ENCODE measurements at regions not wholly inside any gene's neighbourhood (a gene's known extent, or its start where the extent isn't known, plus 50 kb on each side); places are given as distances from the start of the nearest gene placed in this dataset.
A peak's percentile ranks its signal among the peaks of the same experiment; 100 is the strongest.

GRCh38 chr10:123521556-123521955 is 144.6 kb upstream of the GPR26 start:
- no peak for ATAC-seq (ENCODE audit: low FRiP score in 2 of 2)

GRCh38 chr10:123522702-123523312 is 143.3 kb upstream of the GPR26 start:
- no peaks in the 10 kb centered on the region for H3K9me3 ChIP-seq
- H3K4me1 ChIP-seq, result no peaks in the 10 kb centered on the region
- no peaks in the 10 kb centered on the region for H3K36me3 ChIP-seq
- ATAC-seq (ENCODE audit: low FRiP score in 2 of 2), result no peak
- DNase-seq, result no peak
- H3K27me3 ChIP-seq, result no peaks in the 10 kb centered on the region
- WGBS, 2 donors, result 73 to 83% methylated on average over 10 of the region's 10 CpGs
- H3K27ac ChIP-seq, result no peak overlapping the region
- H3K4me3 ChIP-seq, result no peak overlapping the region
- TF ChIP-seq EP300 (IDR thresholded peaks at IDR 0.05) (no peak), POLR2A (IDR thresholded peaks at IDR 0.05) (no peak), POLR2AphosphoS5 (IDR thresholded peaks at IDR 0.05) (no peak)
- TF ChIP-seq, protein P1, sequence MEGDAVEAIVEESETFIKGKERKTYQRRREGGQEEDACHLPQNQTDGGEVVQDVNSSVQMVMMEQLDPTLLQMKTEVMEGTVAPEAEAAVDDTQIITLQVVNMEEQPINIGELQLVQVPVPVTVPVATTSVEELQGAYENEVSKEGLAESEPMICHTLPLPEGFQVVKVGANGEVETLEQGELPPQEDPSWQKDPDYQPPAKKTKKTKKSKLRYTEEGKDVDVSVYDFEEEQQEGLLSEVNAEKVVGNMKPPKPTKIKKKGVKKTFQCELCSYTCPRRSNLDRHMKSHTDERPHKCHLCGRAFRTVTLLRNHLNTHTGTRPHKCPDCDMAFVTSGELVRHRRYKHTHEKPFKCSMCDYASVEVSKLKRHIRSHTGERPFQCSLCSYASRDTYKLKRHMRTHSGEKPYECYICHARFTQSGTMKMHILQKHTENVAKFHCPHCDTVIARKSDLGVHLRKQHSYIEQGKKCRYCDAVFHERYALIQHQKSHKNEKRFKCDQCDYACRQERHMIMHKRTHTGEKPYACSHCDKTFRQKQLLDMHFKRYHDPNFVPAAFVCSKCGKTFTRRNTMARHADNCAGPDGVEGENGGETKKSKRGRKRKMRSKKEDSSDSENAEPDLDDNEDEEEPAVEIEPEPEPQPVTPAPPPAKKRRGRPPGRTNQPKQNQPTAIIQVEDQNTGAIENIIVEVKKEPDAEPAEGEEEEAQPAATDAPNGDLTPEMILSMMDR (IDR thresholded peaks at IDR 0.05), result no peak

More at GRCh38 chr10:123521556-123521955, 144.6 kb upstream of the GPR26 start:
- DNase-seq, result no peak
- WGBS, 2 donors, result 52 to 59% methylated on average over 4 to 6 of the region's 6 CpGs
- no peaks in the 10 kb centered on the region for H3K4me1 ChIP-seq
- no peak overlapping the region for H3K27ac ChIP-seq
- H3K36me3 ChIP-seq, result no peaks in the 10 kb centered on the region
- H3K9me3 ChIP-seq, result no peaks in the 10 kb centered on the region
- no peak overlapping the region for H3K4me3 ChIP-seq
- TF ChIP-seq, protein P1 (IDR thresholded peaks at IDR 0.05), result no peak
- TF ChIP-seq POLR2A (IDR thresholded peaks at IDR 0.05) (no peak), POLR2AphosphoS5 (IDR thresholded peaks at IDR 0.05) (no peak), EP300 (IDR thresholded peaks at IDR 0.05) (no peak)
- no peaks in the 10 kb centered on the region for H3K27me3 ChIP-seq

DNA sequence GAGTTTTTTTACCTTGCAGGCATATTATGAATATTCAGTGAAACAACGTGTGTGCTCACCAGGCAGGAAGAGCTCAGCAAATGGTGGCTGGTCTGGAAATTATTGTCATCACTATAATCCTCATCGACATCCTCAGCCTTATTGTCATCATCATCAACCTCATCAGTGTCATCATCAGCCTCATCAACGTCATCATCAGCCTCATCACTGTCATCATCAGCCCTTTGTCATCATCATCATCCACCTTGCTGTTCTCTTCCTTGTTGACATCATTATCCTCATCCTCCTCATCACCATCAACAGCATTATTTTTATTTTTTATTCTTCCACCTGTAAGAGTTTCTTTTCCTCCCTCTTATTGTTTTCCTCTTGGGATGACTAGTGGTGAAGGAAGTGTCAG is 142.3 kb upstream of the GPR26 start:
- WGBS, 2 donors, result 81 to 83% methylated on average over 3 of the region's 3 CpGs
- TF ChIP-seq EP300 (IDR thresholded peaks at IDR 0.05) (no peak), POLR2AphosphoS5 (IDR thresholded peaks at IDR 0.05) (no peak), POLR2A (IDR thresholded peaks at IDR 0.05) (no peak)
- TF ChIP-seq, protein P1 (IDR thresholded peaks at IDR 0.05), result no peak
- Histone ChIP-seq H3K27ac (no peak overlapping the region), H3K27me3 (no peaks in the 10 kb centered on the region), H3K36me3 (no peaks in the 10 kb centered on the region), H3K4me3 (no peak overlapping the region), H3K9me3 (no peaks in the 10 kb centered on the region), H3K4me1 (no peaks in the 10 kb centered on the region)
- DNase-seq (no peak), ATAC-seq (ENCODE audit: low FRiP score in 2 of 2) (no peak)

DNA sequence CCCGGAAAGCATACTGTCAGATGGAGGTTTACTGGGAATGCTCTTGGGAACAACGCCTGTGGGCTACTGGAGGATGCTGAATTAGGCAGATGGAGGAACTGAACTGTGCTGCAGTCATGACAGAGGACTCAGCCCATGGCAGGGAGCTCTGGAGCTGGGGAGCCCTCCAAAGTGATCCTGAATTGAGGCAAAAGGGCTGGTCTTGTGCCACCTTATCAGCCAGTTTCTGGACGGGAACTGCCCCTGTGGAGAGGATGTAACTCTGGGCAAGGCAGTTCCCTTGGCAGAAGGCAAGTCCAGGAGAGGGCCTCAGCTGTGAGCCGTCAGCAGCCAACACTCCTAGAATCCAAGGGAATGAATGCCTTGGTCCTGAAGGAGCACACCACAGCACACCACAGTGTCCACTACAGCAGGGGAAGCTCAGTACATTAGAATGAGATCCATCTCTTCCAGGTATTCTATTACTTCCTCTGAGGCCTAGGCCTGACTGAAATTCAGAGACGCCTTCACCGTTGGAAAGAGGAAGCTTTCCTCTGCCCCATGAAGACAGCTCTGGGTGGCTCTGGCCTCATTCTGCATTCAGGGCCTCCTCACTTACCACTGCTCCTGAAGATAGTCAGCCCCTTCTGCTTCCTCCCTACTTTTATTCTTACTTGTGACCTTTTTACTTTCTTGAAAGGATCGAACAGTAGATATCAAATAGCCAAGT is 139.6 kb upstream of the GPR26 start:
- TF ChIP-seq POLR2A (IDR thresholded peaks at IDR 0.05), result no peak
- TF ChIP-seq, protein P1 (IDR thresholded peaks at IDR 0.05), result no peak
- no peak for TF ChIP-seq POLR2AphosphoS5 (IDR thresholded peaks at IDR 0.05)
- TF ChIP-seq EP300 (IDR thresholded peaks at IDR 0.05), result no peak
- ATAC-seq (ENCODE audit: low FRiP score in 2 of 2) (peak in 1 of 2 donors; percentile 39), DNase-seq (no peak)
- H3K36me3 ChIP-seq, result no peaks in the 10 kb centered on the region
- no peaks in the 10 kb centered on the region for H3K4me1 ChIP-seq
- WGBS, 2 donors, result 71 to 73% methylated on average over 7 of the region's 7 CpGs
- no peak overlapping the region for H3K27ac ChIP-seq
- no peaks in the 10 kb centered on the region for H3K9me3 ChIP-seq
- H3K27me3 ChIP-seq, result no peaks in the 10 kb centered on the region
- no peak overlapping the region for H3K4me3 ChIP-seq

- H3K36me3 ChIP-seq, result no peaks in the 10 kb centered on the region
- DNase-seq (no peak), ATAC-seq (ENCODE audit: low FRiP score in 2 of 2) (no peak)
- TF ChIP-seq POLR2AphosphoS5 (IDR thresholded peaks at IDR 0.05), result no peak
- TF ChIP-seq, protein P1 (IDR thresholded peaks at IDR 0.05), result no peak
- TF ChIP-seq POLR2A (IDR thresholded peaks at IDR 0.05), result no peak
- no peak overlapping the region for H3K4me3 ChIP-seq
- H3K27me3 ChIP-seq, result no peaks in the 10 kb centered on the region
- no peaks in the 10 kb centered on the region for H3K4me1 ChIP-seq
- no peak overlapping the region for H3K27ac ChIP-seq
- no peaks in the 10 kb centered on the region for H3K9me3 ChIP-seq
These were observed 139.0 kb upstream of the GPR26 start for GRCh38 chr10:123527151-123527550.
